ENCODE measurements at regions not wholly inside any gene's neighbourhood (a gene's known extent, or its start where the extent isn't known, plus 50 kb on each side); places are given as distances from the start of the nearest gene placed in this dataset.

- Histone ChIP-seq H3K4me3 (no peak overlapping the region), H3K4me2 (no peak overlapping the region), H3K36me3 (no peaks in the 10 kb centered on the region), H4K20me1 (ENCODE audit: low read depth) (no peaks in the 10 kb centered on the region), H3K27me3 (no peaks in the 10 kb centered on the region), H2AFZ (replicated peaks) (no peak overlapping the region), H3K9ac (no peak overlapping the region), H3K4me1 (no peaks in the 10 kb centered on the region), H3K27ac (no peak overlapping the region), H3K9me3 (ENCODE audit: low read depth) (no peaks in the 10 kb centered on the region), H3F3A (ENCODE audit: low read depth) (no peaks in the 10 kb centered on the region), H3K79me2 (ENCODE audit: low read depth) (no peaks in the 10 kb centered on the region)
- no peak for TF ChIP-seq CTCF (IDR thresholded peaks at IDR 0.05)
- no peak for TF ChIP-seq EZH2phosphoT487 (IDR thresholded peaks at IDR 0.05)
- TF ChIP-seq EZH2 (IDR thresholded peaks at IDR 0.05): no peak
- H3K4me1 Mint-ChIP-seq: no peaks in the 10 kb centered on the region
- no peak for DNase-seq (ENCODE audit: low spot score)
- no peaks in the 10 kb centered on the region for H3K36me3 Mint-ChIP-seq
- H3K27ac Mint-ChIP-seq: no peak overlapping the region
- peaks cover 15% of the 10 kb centered on the region for H3K9me3 Mint-ChIP-seq
- no peak overlapping the region for H3K4me3 Mint-ChIP-seq
- H3K27me3 Mint-ChIP-seq (ENCODE audit: insufficient read depth, low read depth): peaks cover 10% of the 10 kb centered on the region
Observed at GRCh38 chr14:38696925-38697324, 406.1 kb downstream of the SEC23A start.

GRCh38 chr14:38693423-38693822, 409.6 kb downstream of the SEC23A start:
- no peak overlapping the region for H3K4me3 Mint-ChIP-seq

GRCh38 chr14:38669027-38669426, 413.1 kb upstream of the CLEC14A start:
- Mint-ChIP-seq H3K27ac (no peak overlapping the region), H3K4me3 (no peak overlapping the region), H3K36me3 (no peaks in the 10 kb centered on the region), H3K4me1 (no peaks in the 10 kb centered on the region), H3K9me3 (no peaks in the 10 kb centered on the region), H3K27me3 (ENCODE audit: insufficient read depth, low read depth) (no peaks in the 10 kb centered on the region)
- Histone ChIP-seq H4K20me1 (ENCODE audit: low read depth) (no peaks in the 10 kb centered on the region), H3K36me3 (no peaks in the 10 kb centered on the region), H3K9me3 (ENCODE audit: low read depth) (no peaks in the 10 kb centered on the region), H3K27ac (no peak overlapping the region), H3K4me1 (no peaks in the 10 kb centered on the region), H3K4me3 (no peak overlapping the region), H3K79me2 (ENCODE audit: low read depth) (no peaks in the 10 kb centered on the region), H3K9ac (no peak overlapping the region), H3K27me3 (no peaks in the 10 kb centered on the region), H3K4me2 (no peak overlapping the region), H3F3A (ENCODE audit: low read depth) (no peaks in the 10 kb centered on the region), H2AFZ (replicated peaks) (no peak overlapping the region)
- no peak for DNase-seq (ENCODE audit: low spot score)
- TF ChIP-seq EZH2 (IDR thresholded peaks at IDR 0.05) (no peak), CTCF (IDR thresholded peaks at IDR 0.05) (no peak), EZH2phosphoT487 (IDR thresholded peaks at IDR 0.05) (no peak)

More at GRCh38 chr14:38693423-38693822, 409.6 kb downstream of the SEC23A start:
- Mint-ChIP-seq H3K9me3 (peaks cover 9% of the 10 kb centered on the region), H3K36me3 (no peaks in the 10 kb centered on the region), H3K27me3 (ENCODE audit: insufficient read depth, low read depth) (peaks cover 5% of the 10 kb centered on the region), H3K4me1 (no peaks in the 10 kb centered on the region), H3K27ac (no peak overlapping the region)
- no peak overlapping the region for H3K27ac ChIP-seq
- H3F3A ChIP-seq (ENCODE audit: low read depth): no peaks in the 10 kb centered on the region
- H3K9ac ChIP-seq: no peak overlapping the region
- no peaks in the 10 kb centered on the region for H3K27me3 ChIP-seq
- no peak overlapping the region for H3K4me2 ChIP-seq
- H3K9me3 ChIP-seq (ENCODE audit: low read depth): no peaks in the 10 kb centered on the region
- TF ChIP-seq EZH2phosphoT487 (IDR thresholded peaks at IDR 0.05) (no peak), EZH2 (IDR thresholded peaks at IDR 0.05) (no peak), CTCF (IDR thresholded peaks at IDR 0.05) (peak; percentile 19)
- DNase-seq (ENCODE audit: low spot score): no peak
- no peak overlapping the region for H2AFZ ChIP-seq (replicated peaks)
- H3K79me2 ChIP-seq (ENCODE audit: low read depth): no peaks in the 10 kb centered on the region
- H3K4me3 ChIP-seq: no peak overlapping the region
- no peaks in the 10 kb centered on the region for H3K36me3 ChIP-seq
- H3K4me1 ChIP-seq: no peaks in the 10 kb centered on the region
- H4K20me1 ChIP-seq (ENCODE audit: low read depth): no peaks in the 10 kb centered on the region

All from neural progenitor cell (in vitro differentiated cells).